Motor neuron (in vitro differentiated cells): ENCODE measurements at regions not wholly inside any gene's neighbourhood (a gene's known extent, or its start where the extent isn't known, plus 50 kb on each side); places are given as distances from the start of the nearest gene placed in this dataset.
A peak's percentile ranks its signal among the peaks of the same experiment; 100 is the strongest.

Experiments used
- ATAC-seq, 8 experiments: fragments of 200-7000 bp; cut with Tn5 transposase; replicated peaks in 6 of 8; 2 replicates each; pipeline ENCODE4 v1.8.0; 2021; ENCODE audit warnings: mild to moderate bottlenecking in 8 of 8, moderate library complexity in 8 of 8
- H3K27ac ChIP-seq, 2 donors: fragments of 250-450 bp; sonication (Bioruptor Pico); 2 replicates each; pipeline ENCODE4 v1.9.0; 2021; ENCODE audit warnings: antibody characterized with exemption in 2 of 2, mild to moderate bottlenecking in 2 of 2, moderate library complexity in 1 of 2
- H3K4me1 ChIP-seq, 2 donors: fragments of 250-450 bp; sonication (Bioruptor Pico); replicated peaks in 1 of 2; 2 replicates each; pipeline ENCODE4 v1.6.1; 2021; ENCODE audit warnings: antibody characterized with exemption in 2 of 2, mild to moderate bottlenecking in 2 of 2, moderate library complexity in 1 of 2
- H3K4me3 ChIP-seq, 5 donors: fragments of 250-450 bp; sonication (Bioruptor Pico); 2 replicates each; pipeline ENCODE4 v1.9.0; 2021; ENCODE audit warnings: antibody characterized with exemption in 5 of 5, mild to moderate bottlenecking in 5 of 5, moderate library complexity in 4 of 5
- WGBS, 10 experiments: fragments of 450-650 bp; shearing (Covaris generic); methylation state at CpG; one replicate each; pipeline ENCODE4 v1.0.0; 2022; 5-methylcytosine and 5-hydroxymethylcytosine counted together
- in situ Hi-C, 9 experiments: fragments of 400-800 bp; cut with MboI; loops; one replicate each; pipeline ENCODE4 v1.15.0; 2021; ENCODE audit warnings: low sequenced_read_pairs in 9 of 9, low pct_unique_long_range_greater_than_20kb in 2 of 9; ENCODE audit not compliant: unreplicated experiment in 9 of 9

DNA sequence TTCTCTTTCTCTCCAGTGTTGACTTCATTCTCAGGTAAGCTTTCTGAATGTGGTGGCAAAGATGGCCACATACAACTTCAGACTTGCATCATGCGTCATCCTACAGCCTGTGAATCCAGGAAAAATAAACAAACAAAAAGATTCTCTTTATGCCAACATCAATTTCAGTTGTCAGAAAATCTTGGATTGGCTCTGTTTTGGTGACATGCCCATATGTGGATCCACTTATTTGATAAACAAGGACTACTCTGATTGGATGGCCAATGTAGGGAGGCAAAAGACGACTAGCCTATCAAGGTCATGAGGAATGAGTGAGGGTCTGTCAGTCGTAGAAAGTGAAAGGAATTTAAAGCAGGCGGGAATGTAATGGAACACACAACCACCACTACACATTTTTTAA is 866.6 kb downstream of the USP25 start:
- 73 to 100% (median 99%) methylated on average over 1 to 4 of the region's 4 CpGs for WGBS, 10 experiments
- H3K27ac ChIP-seq = no peak overlapping the region
- H3K4me3 ChIP-seq = no peak overlapping the region
- H3K4me1 ChIP-seq = peaks cover 23 to 35% of the 10 kb centered on the region in 2 donors
- no peak for ATAC-seq
- in situ Hi-C loops = no loop called here

DNA sequence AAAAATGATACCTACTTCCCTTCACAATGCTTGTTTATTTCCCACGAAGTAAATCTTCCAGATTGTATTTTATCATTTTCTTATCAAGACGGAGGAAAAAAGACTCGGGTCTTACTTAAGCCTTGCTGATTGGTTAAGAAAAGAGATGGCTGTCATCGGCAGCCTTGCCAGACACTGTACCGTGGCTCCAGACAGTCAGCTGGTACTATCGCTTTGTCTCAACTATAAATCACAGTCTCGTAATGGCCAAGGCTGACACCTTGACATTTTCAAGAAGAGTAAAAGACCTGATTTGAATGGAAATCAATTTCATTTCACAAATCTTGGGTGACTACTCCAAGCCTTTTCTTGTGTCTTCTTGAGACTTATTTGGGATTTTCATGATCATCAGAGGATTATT is 868.0 kb downstream of the USP25 start:
- no peak overlapping the region for H3K4me3 ChIP-seq
- no peak overlapping the region for H3K27ac ChIP-seq
- 40 to 73% (median 62%) methylated on average over 3 to 7 of the region's 7 CpGs for WGBS, 10 experiments
- peaks cover 13 to 21% of the 10 kb centered on the region in 2 donors for H3K4me1 ChIP-seq
- in situ Hi-C loops = no loop called here
- ATAC-seq = peak in 5 of 8 experiments; percentile 81 to 93 (median 83)

DNA sequence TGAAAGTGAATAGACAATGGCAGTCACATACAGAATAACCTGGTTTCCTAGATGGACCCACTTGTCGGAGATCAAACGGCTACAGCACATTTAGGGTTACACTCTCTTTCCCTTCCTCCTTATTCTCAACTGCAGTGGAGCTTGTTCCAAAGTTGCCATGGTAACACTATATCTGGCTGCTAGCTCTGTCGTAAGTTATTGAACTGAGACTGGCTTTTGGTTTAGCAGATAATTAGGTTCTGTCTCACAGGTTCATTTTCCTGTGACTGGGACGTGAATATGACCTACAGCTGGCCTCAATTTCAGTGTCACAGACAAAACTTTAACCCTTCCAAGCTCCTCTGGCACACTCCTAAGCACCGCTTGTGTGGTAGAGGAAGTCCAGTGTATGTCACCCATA is 875.8 kb downstream of the USP25 start:
- Histone ChIP-seq H3K4me1 (peaks cover 15 to 38% of the 10 kb centered on the region in 2 donors), H3K4me3 (peak overlapping the region in 2 of 5 donors; percentile 4 to 15), H3K27ac (peak overlapping the region in 1 of 2 donors; percentile 7)
- 0 to 82% (median 27%) methylated on average over 1 to 4 of the region's 5 CpGs; no CpG with 5 or more reads in 2 of the 10 experiments for WGBS, 10 experiments
- ATAC-seq = peak in 5 of 8 experiments; percentile 94 to 99 (median 98)
- in situ Hi-C loops = no loop called here

DNA sequence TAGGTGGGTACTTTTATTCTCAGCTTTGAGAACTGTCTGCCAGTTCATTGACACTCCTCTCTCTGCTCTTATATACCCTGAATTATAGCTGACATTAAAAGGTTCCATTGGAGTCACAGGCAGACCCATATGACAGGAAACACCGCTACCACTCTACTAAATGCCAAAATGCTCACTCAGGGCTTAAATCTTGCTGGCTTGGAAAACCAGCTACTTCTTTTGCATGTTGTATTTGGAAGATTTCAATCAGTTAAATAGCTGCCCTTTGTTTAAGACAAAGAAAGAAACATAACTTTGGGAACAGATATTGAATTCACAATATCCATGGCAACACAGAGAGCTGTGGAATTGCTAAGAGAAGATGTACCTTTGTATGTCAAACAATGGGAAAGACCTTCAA is 876.5 kb downstream of the USP25 start:
- in situ Hi-C loops = no loop called here
- Histone ChIP-seq H3K27ac (peak overlapping the region in 1 of 2 donors; percentile 22), H3K4me1 (peaks cover 15 to 38% of the 10 kb centered on the region in 2 donors), H3K4me3 (no peak overlapping the region)
- no peak for ATAC-seq
- WGBS, 10 experiments = 71 to 100% (median 88%) methylated on average over 1 of the region's 1 CpG; no CpG with 5 or more reads in 7 of the 10 experiments

DNA sequence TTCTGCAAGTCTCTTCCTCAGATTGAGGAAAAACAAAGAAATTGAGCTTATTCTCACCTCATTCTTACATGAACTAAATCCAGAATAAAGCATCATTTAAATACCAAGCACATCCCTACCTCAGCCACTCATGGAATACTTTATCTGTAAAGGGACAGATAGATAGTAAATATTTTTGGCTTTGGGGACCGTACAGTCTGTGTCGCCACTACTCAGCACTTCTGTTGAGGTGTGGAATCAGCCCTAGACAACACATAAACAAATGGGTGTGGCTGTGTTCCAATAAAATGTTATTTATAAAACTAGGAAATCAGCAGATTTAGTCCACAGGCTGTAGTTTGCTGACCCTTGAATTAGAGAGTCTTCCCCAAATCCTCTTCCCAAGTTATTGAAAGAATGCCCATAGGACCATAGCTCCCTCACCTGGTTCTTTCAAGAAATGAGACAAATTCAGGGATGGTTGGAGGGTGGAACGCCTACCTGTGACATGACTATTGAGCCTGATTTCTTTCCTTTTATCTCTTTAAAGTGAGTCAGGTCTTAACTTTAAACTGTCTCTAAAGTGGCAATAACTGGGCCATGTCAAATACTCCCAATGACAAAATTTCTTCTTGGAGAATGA is 878.5 kb downstream of the USP25 start:
- 80 to 100% (median 100%) methylated on average over 1 to 3 of the region's 3 CpGs; no CpG with 5 or more reads in 3 of the 10 experiments for WGBS, 10 experiments
- peaks cover 15 to 38% of the 10 kb centered on the region in 2 donors for H3K4me1 ChIP-seq
- no peak overlapping the region for H3K4me3 ChIP-seq
- H3K27ac ChIP-seq = no peak overlapping the region
- peak in 1 of 8 experiments; percentile 10 for ATAC-seq
- in situ Hi-C loops = no loop called here

DNA sequence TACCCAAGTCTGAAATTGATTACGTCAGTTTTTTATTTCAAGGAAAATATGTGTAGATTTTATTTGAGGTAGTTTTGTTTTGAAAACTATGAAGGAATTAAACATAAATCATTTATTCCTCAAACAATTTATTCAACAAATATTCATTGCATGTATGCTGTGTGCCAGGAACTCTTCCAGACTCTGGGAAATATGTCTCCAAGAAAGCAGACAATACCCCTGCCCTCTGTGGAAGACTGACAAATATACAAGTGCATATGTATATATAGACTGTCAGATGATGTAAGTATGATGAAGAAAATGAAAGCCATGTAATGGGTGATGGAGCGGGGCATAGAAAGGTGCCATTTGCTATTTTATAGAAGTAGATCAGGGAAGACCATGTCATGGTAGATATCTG is 889.5 kb downstream of the USP25 start:
- peak in 3 of 8 experiments; percentile 24 to 84 (median 33) for ATAC-seq
- H3K27ac ChIP-seq = no peak overlapping the region
- in situ Hi-C loops = no loop called here
- H3K4me1 ChIP-seq = peaks cover 0 to 9% of the 10 kb centered on the region in 2 donors
- 65 to 100% (median 92%) methylated on average over 1 to 2 of the region's 2 CpGs for whole genome bisulfite sequencing, 10 experiments
- no peak overlapping the region for H3K4me3 ChIP-seq

DNA sequence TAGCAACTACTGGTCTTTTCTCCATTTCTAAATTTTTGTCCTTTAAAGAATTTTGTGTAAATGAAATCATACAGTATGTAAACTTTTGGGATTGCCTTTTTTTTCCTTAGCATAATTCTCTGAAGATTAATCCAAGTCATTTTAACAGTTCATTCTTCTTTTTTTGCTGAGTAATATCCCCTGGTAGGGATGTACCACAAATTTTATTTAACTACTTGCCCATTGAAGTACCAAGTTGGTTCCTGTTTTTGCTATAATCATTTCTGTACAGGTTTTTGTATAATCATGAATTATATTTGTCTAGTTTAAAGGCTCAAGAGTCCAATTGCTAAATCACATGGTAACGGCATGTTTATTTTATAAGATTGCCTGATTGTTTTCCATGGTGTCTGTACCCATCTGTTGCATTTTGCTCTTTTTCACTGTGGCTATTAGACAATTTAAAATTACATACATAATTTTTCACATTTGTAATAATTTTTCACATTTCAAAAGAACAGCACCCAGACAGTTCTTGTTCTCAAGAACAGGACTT is 891.1 kb downstream of the USP25 start:
- 94 to 100% (median 100%) methylated on average over 1 of the region's 1 CpG; no CpG with 5 or more reads in 2 of the 10 experiments for WGBS, 10 experiments
- H3K27ac ChIP-seq = no peak overlapping the region
- peaks cover 0 to 21% of the 10 kb centered on the region in 2 donors for H3K4me1 ChIP-seq
- H3K4me3 ChIP-seq = no peak overlapping the region
- ATAC-seq = no peak
- in situ Hi-C loops = no loop called here

DNA sequence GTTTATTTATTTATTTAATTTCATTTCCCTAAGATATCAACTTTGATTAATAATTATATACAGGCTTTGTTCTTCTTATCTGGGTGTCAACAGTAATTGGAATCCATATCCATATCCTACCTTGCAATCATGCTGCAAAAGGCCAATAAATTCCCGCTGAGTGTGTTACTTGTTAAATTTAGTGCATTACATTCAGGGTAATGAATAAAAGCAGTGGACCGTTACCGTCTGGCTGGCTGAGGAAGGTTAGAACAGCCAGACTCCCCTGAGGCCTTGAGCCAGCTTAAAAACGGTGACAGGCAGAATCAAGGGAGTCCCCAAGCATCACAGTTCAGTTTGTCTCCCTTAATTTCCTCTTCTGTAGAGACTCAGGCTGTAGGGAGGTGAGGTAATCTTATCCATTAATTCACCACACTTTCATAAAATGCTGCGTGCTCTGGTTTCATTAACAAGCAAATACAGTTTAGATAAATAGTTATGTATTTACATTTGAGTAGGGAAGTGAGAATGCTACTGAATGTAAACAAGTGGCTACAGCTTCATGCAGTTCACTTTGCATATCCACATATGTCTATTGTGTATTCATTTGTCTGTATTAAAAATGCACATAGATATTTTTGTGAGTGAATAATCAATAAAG is 888.2 kb upstream of the CXADR start:
- WGBS, 10 experiments = 0 to 53% (median 21%) methylated on average over 2 to 5 of the region's 5 CpGs
- Histone ChIP-seq H3K4me1 (peaks cover 0 to 21% of the 10 kb centered on the region in 2 donors), H3K4me3 (no peak overlapping the region), H3K27ac (peak overlapping the region in 1 of 2 donors; percentile 25)
- peak; percentile 20 to 100 (median 99) for ATAC-seq
- in situ Hi-C loops = no loop called here

DNA sequence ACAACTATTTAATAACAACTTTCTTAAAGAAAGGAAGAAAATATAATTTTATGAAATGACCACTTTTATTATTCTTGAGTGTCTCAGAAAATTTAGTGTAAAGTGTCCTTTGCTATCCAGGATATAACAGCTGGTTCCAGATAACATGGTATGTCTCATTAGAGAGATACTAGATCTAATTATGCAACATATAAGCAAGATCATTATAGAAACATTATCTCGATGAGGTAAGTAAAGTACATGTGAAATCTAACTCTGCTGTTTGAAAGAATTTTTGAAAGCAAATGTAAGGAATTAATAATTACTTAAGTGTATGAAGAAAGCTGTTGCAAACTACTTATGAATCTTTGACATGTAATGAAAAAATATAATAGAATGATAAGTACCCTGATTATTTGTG is 887.4 kb upstream of the CXADR start:
- H3K4me1 ChIP-seq = peaks cover 0 to 21% of the 10 kb centered on the region in 2 donors
- in situ Hi-C loops = no loop called here
- H3K27ac ChIP-seq = no peak overlapping the region
- no peak for ATAC-seq
- H3K4me3 ChIP-seq = no peak overlapping the region
- 0 to 100% (median 83%) methylated on average over 1 of the region's 1 CpG; no CpG with 5 or more reads in 1 of the 10 experiments for WGBS, 10 experiments

DNA sequence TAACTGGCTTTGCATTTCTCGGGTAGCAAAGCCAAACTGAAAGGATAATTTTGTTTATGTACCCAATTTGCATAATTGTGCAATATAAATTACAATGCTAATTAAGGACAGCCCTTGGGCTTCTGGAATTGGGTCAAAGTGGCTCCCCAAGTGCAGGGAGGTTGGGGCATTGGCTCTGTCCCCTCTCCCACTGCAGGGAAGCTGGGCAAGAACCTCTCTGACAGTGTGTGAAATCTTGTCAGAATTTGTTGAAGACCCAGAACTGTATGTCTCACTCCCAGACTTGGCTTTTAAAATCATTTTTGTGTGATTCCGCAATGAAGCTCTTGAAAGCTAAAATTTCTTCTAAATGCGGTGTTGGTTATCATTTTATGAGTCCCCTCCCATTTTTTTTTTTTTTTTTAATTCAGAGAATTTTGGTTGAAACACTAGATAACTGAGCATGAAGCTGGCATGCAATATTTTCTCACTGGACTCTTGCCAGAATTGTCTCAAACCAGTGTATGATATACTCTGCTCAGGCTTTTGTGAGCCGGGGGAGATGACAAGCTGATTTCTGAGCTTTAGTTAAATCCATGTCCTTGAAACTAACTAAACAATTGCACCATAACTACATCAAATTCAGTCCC is 878.9 kb upstream of the CXADR start:
- H3K4me1 ChIP-seq = peaks cover 10 to 16% of the 10 kb centered on the region in 2 donors
- H3K4me3 ChIP-seq = no peak overlapping the region
- no peak overlapping the region for H3K27ac ChIP-seq
- WGBS, 10 experiments = 24 to 90% (median 71%) methylated on average over 1 to 4 of the region's 4 CpGs; no CpG with 5 or more reads in 1 of the 10 experiments
- in situ Hi-C loops = no loop called here
- ATAC-seq = peak in 5 of 8 experiments; percentile 31 to 74 (median 33)

DNA sequence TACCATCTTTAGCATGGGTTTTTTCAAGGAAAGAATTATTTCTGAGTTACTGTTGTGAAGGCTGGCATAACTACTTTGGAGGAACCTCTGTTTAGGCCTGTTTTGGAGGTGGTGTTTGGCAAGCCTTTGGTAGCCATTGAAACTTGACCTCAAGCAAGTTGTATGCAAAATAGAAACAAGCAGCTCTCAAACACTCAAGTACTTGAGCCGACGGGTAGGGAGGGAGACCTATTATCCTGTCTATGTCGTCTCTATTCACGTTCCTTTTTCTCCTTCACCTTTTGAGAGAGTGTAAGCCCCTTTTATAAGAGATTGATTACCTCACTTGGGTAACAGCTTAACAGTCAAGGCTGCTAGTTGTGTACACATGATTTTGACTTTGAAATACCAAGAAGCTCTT is 878.3 kb upstream of the CXADR start:
- H3K4me3 ChIP-seq = no peak overlapping the region
- 15 to 70% (median 51%) methylated on average over 2 to 4 of the region's 4 CpGs; no CpG with 5 or more reads in 3 of the 10 experiments for WGBS, 10 experiments
- peak in 5 of 8 experiments; percentile 12 to 79 (median 43) for ATAC-seq
- in situ Hi-C loops = no loop called here
- H3K27ac ChIP-seq = no peak overlapping the region
- peaks cover 10 to 16% of the 10 kb centered on the region in 2 donors for H3K4me1 ChIP-seq

DNA sequence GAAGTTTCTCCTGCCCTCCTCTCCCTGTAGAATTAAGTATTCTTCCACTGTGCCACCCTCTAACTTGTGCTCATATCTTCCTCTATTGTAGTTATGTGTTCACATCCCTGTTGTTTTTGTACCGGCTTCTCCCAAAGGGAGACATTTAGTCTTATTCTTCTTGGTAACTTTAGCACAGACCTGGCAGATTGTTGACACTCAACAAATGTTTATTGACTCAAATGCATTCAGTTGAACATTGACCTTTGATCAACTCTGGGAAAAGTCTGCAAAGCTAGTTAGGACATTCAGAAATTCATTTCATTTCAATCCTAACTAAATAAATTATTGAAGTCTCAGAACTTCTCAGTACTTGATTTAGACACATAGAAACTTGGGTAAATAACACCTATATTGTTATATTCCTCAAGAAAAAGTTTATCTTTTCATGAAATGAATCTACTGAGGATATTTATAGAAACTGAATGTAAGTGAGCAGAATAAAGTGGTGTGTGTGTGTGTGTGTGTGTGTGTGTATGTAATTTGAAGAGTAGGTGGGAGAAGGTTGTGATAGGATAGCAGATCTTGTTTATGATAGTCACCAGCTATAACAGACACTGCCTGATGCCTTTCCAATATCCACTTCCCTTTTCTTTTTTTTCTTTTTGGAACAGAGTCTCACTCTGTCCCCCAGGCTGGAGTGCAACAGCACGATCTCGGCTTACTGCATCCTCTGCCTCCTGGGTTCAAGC is 872.4 kb upstream of the CXADR start:
- Histone ChIP-seq H3K4me3 (no peak overlapping the region), H3K4me1 (no peaks in the 10 kb centered on the region), H3K27ac (no peak overlapping the region)
- in situ Hi-C loops = no loop called here
- 82 to 100% (median 100%) methylated on average over 1 to 3 of the region's 3 CpGs; no CpG with 5 or more reads in 1 of the 10 experiments for WGBS, 10 experiments
- ATAC-seq = no peak
